8988T (cell line): ENCODE measurements at regions not wholly inside any gene's neighbourhood (a gene's known extent, or its start where the extent isn't known, plus 50 kb on each side); places are given as distances from the start of the nearest gene placed in this dataset.
"Not testable (repeated sequence)": the region's sequence is repeated elsewhere in the genome, so short reads cannot be mapped to it uniquely, and the experiment has no call there.

Experiments used
- DNase-seq: peaks from one replicate; pipeline ENCODE4 v3.0.0; 2011

- DNase-seq = not testable (repeated sequence)
Measured at GRCh38 chr2:95767950-95768349, 176.1 kb downstream of the TRIM43 start.

- not testable (repeated sequence) for DNase-seq
Measured at GRCh38 chr2:95769256-95769655, 177.5 kb downstream of the TRIM43 start.

GRCh38 chr2:95770726-95771125 is 178.9 kb downstream of the TRIM43 start:
- not testable (repeated sequence) for DNase-seq

- DNase-seq = not testable (repeated sequence)
Measured at GRCh38 chr2:95774322-95775192, 182.8 kb downstream of the TRIM43 start.

- DNase-seq = not testable (repeated sequence)
Measured at GRCh38 chr2:95775193-95775531, 183.4 kb downstream of the TRIM43 start.
